HCT116 (cell line): ENCODE measurements at regions not wholly inside any gene's neighbourhood (a gene's known extent, or its start where the extent isn't known, plus 50 kb on each side); places are given as distances from the start of the nearest gene placed in this dataset.

Source experiments
- ATAC-seq: fragments of 200-7000 bp; cut with Tn5 transposase; 2 replicates; pipeline ENCODE4 v1.9.1; 2020; ENCODE audit warnings: mild to moderate bottlenecking, moderate library complexity
- BruUV-seq: library from RNA; stranded (reverse); fragments of 400-500 nt; replicated peaks from 2 replicates; lab custom pipeline; 2021; lab: Mats Ljungman, UMichigan
- CTCF ChIA-PET: fragments of 300-600 bp; sonication (Branson Sonifier 250); formaldehyde crosslinking; loops from one replicate; lab custom pipeline; 2021; ENCODE audit warnings: antibody characterized with exemption; lab: Charles Lee
- POLR2A ChIA-PET: fragments of 300-600, 350-600 bp; sonication (Branson Sonifier 250); formaldehyde crosslinking; loops from one replicate; lab custom pipeline; 2021; ENCODE audit warnings: antibody characterized with exemption; lab: Charles Lee
- RAD21 ChIA-PET, 2 experiments: fragments of 300-600 bp; sonication (Branson Sonifier 250); formaldehyde crosslinking; loops; one replicate each; lab custom pipeline; 2023; ENCODE audit warnings: low total read pairs in 2 of 2; ENCODE audit not compliant: uncharacterized antibody in 2 of 2, unreplicated experiment in 2 of 2, low non-redundant PET in 1 of 2; lab: Charles Lee
- DNase-seq: peaks from one replicate; pipeline ENCODE4 v3.0.0-alpha.2; 2010; ENCODE audit warnings: low read depth, low spot score
- H2AFZ ChIP-seq: fragments of 200-600 bp; shearing (Covaris generic), sonication (generic); 2 replicates; pipeline ENCODE4 v1.6.1; 2017; ENCODE audit warnings: low read depth, mixed run types, mixed read lengths, antibody characterized with exemption, low read length; ENCODE audit not compliant: poor library complexity, severe bottlenecking
- H3K27ac ChIP-seq: 2 replicates; pipeline ENCODE4 v1.5.1; 2012; ENCODE audit warnings: low read depth, low read length
- H3K27me3 ChIP-seq: fragments of 200-600 bp; sonication (generic); 2 replicates; pipeline ENCODE4 v1.6.1; 2016; ENCODE audit warnings: mixed run types, low read length, mixed read lengths; ENCODE audit not compliant: insufficient read depth
- H3K36me3 ChIP-seq, 2 experiments: fragments of 200-500 bp in 1 of 2; fragments of 200-600 bp in 1 of 2; sonication (Bioruptor generic) in 1 of 2; sonication (generic) in 1 of 2; 2 replicates each; pipeline versions ENCODE4 v1.5.1 to v1.6.1; 2014 to 2016; ENCODE audit warnings: low read length in 2 of 2, inconsistent platforms in 1 of 2, mixed read lengths in 1 of 2, mixed run types in 1 of 2; ENCODE audit not compliant: insufficient read depth in 2 of 2, control insufficient read depth in 1 of 2
- H3K4me1 ChIP-seq, 2 experiments: fragments of 200-600 bp in 1 of 2; sonication (generic) in 1 of 2; 2 replicates each; pipeline versions ENCODE4 v1.5.1 to v1.6.1; 2012 to 2017; ENCODE audit warnings: low read length in 2 of 2, inconsistent platforms in 1 of 2, mild to moderate bottlenecking in 1 of 2, mixed read lengths in 1 of 2, mixed run types in 1 of 2, moderate library complexity in 1 of 2; ENCODE audit not compliant: insufficient read depth in 2 of 2, control insufficient read depth in 1 of 2
- H3K4me2 ChIP-seq: fragments of 200-600 bp; sonication (generic); 2 replicates; pipeline ENCODE4 v1.6.1; 2017; ENCODE audit warnings: mixed run types, low read length, mixed read lengths
- H3K4me3 ChIP-seq, 2 experiments: fragments of 200-600 bp in 1 of 2; sonication (generic) in 1 of 2; replicated peaks in 1 of 2; 2 replicates each; pipeline ENCODE4 v1.5.1; 2011 to 2016; ENCODE audit warnings: low read length in 2 of 2, control low read depth in 1 of 2, low read depth in 1 of 2, mild to moderate bottlenecking in 1 of 2, mixed read lengths in 1 of 2, mixed run types in 1 of 2
- H3K79me2 ChIP-seq: fragments of 200-600 bp; sonication (generic); 2 replicates; pipeline ENCODE4 v1.6.1; 2017; ENCODE audit warnings: mild to moderate bottlenecking, mixed run types, low read length, moderate library complexity, mixed read lengths; ENCODE audit not compliant: insufficient read depth
- H3K9ac ChIP-seq: fragments of 200-600 bp; sonication (generic); 2 replicates; pipeline ENCODE4 v1.6.1; 2016; ENCODE audit warnings: low read length, mixed read lengths
- H3K9me2 ChIP-seq: fragments of 200-600 bp; sonication (generic), shearing (Covaris generic); 2 replicates; pipeline ENCODE4 v1.6.1; 2017; ENCODE audit warnings: mixed run types, mild to moderate bottlenecking, moderate library complexity; ENCODE audit not compliant: insufficient read depth
- H3K9me3 ChIP-seq, 2 experiments: fragments of 200-500 bp in 1 of 2; fragments of 200-600 bp in 1 of 2; sonication (Bioruptor generic) in 1 of 2; sonication (generic) in 1 of 2; 2 replicates each; pipeline ENCODE4 v1.6.1; 2014 to 2017; ENCODE audit warnings: low read length in 2 of 2, mixed read lengths in 2 of 2, inconsistent platforms in 1 of 2, low read depth in 1 of 2, mild to moderate bottlenecking in 1 of 2, mixed run types in 1 of 2, moderate library complexity in 1 of 2; ENCODE audit not compliant: control insufficient read depth in 1 of 2, insufficient read depth in 1 of 2
- H4K20me1 ChIP-seq: fragments of 200-600 bp; sonication (generic), shearing (Covaris generic); 2 replicates; pipeline ENCODE4 v1.6.1; 2017; ENCODE audit warnings: mixed run types, mild to moderate bottlenecking, moderate library complexity; ENCODE audit not compliant: insufficient read depth
- EGR1 ChIP-seq: IDR thresholded peaks from 2 replicates; pipeline ENCODE4 v1.6.1; 2012; ENCODE audit warnings: low read depth
- ELF1 ChIP-seq: IDR thresholded peaks from 2 replicates; pipeline ENCODE4 v1.6.1; 2012; ENCODE audit warnings: low read depth, borderline replicate concordance
- POLR2A ChIP-seq: IDR thresholded peaks from 2 replicates; pipeline ENCODE4 v1.7.0; 2011; ENCODE audit warnings: borderline replicate concordance; ENCODE audit not compliant: insufficient read depth, insufficient read length; ENCODE audit errors: extremely low read depth
- POLR2AphosphoS5 ChIP-seq: IDR thresholded peaks from 2 replicates; pipeline ENCODE4 v1.6.1; 2011; ENCODE audit warnings: mild to moderate bottlenecking, low read depth, low read length, moderate library complexity
- SP1 ChIP-seq: IDR thresholded peaks from 2 replicates; pipeline ENCODE4 v1.6.1; 2012; ENCODE audit warnings: low read depth
- SRF ChIP-seq: IDR thresholded peaks from 2 replicates; pipeline ENCODE4 v1.6.1; 2012; ENCODE audit warnings: low read depth
- ZNF274 ChIP-seq: fragments of 200-500 bp; sonication (Bioruptor generic); IDR thresholded peaks from 2 replicates; pipeline ENCODE4 v1.6.1; 2014; ENCODE audit warnings: mild to moderate bottlenecking, low read depth, low read length, inconsistent platforms
- intact Hi-C: fragments of 100-400 bp; cut with micrococcal nuclease; formaldehyde crosslinking; loops from 2 replicates; pipeline ENCODE4 v1.10.0; 2022
- TF ChIP-seq, protein P1 (sequence below): IDR thresholded peaks from 2 replicates; pipeline ENCODE4 v1.6.1; 2012; ENCODE audit warnings: low read depth
- TF ChIP-seq, protein P2 (sequence below): IDR thresholded peaks from 2 replicates; pipeline ENCODE4 v1.6.1; 2011; ENCODE audit warnings: mild to moderate bottlenecking, low read length, moderate library complexity; ENCODE audit not compliant: insufficient replicate concordance; ENCODE audit errors: extremely low read depth

DNA sequence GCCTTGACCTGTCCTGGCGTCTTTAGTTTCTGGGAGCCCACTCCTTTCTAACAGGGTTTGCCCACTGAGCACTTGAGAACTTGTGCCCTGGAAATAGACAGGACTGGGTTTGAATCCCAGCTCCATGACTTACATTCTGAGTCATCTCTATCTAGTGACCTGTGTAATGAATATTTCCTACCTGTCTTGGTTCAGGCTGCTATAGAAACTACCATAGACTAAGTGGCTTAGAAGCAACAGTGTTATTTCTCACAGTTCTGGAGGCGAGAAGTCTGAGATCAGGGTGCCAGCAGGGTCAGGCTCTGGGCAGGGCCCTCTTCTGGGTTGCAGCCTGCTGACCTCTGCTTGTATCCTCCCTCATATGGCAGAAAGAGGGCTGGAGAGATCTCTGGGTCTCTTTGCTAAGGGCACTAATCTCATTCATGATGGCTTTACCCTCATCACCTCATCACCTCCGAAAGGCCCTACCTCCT, 110.7 kb upstream of the DHX40 start (continued):
- TF ChIP-seq POLR2AphosphoS5: no peak
- TF ChIP-seq, protein P1, sequence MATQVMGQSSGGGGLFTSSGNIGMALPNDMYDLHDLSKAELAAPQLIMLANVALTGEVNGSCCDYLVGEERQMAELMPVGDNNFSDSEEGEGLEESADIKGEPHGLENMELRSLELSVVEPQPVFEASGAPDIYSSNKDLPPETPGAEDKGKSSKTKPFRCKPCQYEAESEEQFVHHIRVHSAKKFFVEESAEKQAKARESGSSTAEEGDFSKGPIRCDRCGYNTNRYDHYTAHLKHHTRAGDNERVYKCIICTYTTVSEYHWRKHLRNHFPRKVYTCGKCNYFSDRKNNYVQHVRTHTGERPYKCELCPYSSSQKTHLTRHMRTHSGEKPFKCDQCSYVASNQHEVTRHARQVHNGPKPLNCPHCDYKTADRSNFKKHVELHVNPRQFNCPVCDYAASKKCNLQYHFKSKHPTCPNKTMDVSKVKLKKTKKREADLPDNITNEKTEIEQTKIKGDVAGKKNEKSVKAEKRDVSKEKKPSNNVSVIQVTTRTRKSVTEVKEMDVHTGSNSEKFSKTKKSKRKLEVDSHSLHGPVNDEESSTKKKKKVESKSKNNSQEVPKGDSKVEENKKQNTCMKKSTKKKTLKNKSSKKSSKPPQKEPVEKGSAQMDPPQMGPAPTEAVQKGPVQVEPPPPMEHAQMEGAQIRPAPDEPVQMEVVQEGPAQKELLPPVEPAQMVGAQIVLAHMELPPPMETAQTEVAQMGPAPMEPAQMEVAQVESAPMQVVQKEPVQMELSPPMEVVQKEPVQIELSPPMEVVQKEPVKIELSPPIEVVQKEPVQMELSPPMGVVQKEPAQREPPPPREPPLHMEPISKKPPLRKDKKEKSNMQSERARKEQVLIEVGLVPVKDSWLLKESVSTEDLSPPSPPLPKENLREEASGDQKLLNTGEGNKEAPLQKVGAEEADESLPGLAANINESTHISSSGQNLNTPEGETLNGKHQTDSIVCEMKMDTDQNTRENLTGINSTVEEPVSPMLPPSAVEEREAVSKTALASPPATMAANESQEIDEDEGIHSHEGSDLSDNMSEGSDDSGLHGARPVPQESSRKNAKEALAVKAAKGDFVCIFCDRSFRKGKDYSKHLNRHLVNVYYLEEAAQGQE: no peak
- TF ChIP-seq, all 23 proteins: peak for 0

- intact Hi-C loops: no loop called here
- no TSS peak for BruUV-seq
- Histone ChIP-seq H3K36me3 (no peaks in the 10 kb centered on the region), H3K4me1 (peaks cover 0 to 5% of the 10 kb centered on the region in 2 experiments; a peak in 1 of 4 replicates), H3K9me2 (no peaks in the 10 kb centered on the region), H3K27me3 (no peaks in the 10 kb centered on the region), H4K20me1 (no peaks in the 10 kb centered on the region), H3K79me2 (no peaks in the 10 kb centered on the region), H3K4me3 (no peak overlapping the region), H3K9me3 (no peaks in the 10 kb centered on the region), H2AFZ (no peak overlapping the region), H3K4me2 (no peak overlapping the region), H3K9ac (no peak overlapping the region), H3K27ac (no peak overlapping the region)
- TF ChIP-seq, protein P2, sequence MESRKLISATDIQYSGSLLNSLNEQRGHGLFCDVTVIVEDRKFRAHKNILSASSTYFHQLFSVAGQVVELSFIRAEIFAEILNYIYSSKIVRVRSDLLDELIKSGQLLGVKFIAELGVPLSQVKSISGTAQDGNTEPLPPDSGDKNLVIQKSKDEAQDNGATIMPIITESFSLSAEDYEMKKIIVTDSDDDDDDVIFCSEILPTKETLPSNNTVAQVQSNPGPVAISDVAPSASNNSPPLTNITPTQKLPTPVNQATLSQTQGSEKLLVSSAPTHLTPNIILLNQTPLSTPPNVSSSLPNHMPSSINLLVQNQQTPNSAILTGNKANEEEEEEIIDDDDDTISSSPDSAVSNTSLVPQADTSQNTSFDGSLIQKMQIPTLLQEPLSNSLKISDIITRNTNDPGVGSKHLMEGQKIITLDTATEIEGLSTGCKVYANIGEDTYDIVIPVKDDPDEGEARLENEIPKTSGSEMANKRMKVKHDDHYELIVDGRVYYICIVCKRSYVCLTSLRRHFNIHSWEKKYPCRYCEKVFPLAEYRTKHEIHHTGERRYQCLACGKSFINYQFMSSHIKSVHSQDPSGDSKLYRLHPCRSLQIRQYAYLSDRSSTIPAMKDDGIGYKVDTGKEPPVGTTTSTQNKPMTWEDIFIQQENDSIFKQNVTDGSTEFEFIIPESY: no peak
- no peak for TF ChIP-seq POLR2A
- no peak for TF ChIP-seq EGR1
- TF ChIP-seq, protein P1: no peak
- no peak for TF ChIP-seq SRF
- TF ChIP-seq ELF1: no peak
- no peak for TF ChIP-seq SP1
- no peak for TF ChIP-seq ZNF274
- ATAC-seq: no peak
- ChIA-PET CTCF (no interaction called here), POLR2A (no interaction called here), RAD21 (no interaction called here)
- no peak for DNase-seq
Observed at GRCh38 chr17:59456428-59456827, 109.0 kb upstream of the DHX40 start.
